Right lobe of liver (tissue), 6 donors: ENCODE measurements at regions not wholly inside any gene's neighbourhood (a gene's known extent, or its start where the extent isn't known, plus 50 kb on each side); places are given as distances from the start of the nearest gene placed in this dataset.
A peak's percentile ranks its signal among the peaks of the same experiment; 100 is the strongest.

ENCODE experiments used
- ATAC-seq, 4 donors: fragments of 200-7000 bp; cut with Tn5 transposase; one replicate each; pipeline ENCODE4 v1.9.1; 2020; ENCODE audit warnings: mild to moderate bottlenecking in 4 of 4, moderate library complexity in 4 of 4
- DNase-seq, 3 donors: peaks; one replicate each; pipeline ENCODE4 v3.0.0-alpha.2; 2020
- H3K27ac ChIP-seq, 3 donors: fragments of 200-600 bp; one replicate each; pipeline ENCODE4 v1.8.0; 2022
- H3K27me3 ChIP-seq, 2 donors: fragments of 200-600 bp; one replicate each; pipeline ENCODE4 v1.8.0; 2022
- H3K36me3 ChIP-seq, 4 donors: fragments of 200-600 bp; sonication (generic) in 1 of 4; one replicate each; pipeline versions ENCODE4 v1.5.1 to v1.8.0; 2017 to 2022; ENCODE audit warnings: control low read depth in 1 of 4
- H3K4me1 ChIP-seq, 4 donors: fragments of 200-600 bp; sonication (generic) in 1 of 4; one replicate each; pipeline versions ENCODE4 v1.5.1 to v1.8.0; 2017 to 2022; ENCODE audit warnings: control low read depth in 1 of 4
- H3K4me3 ChIP-seq, 3 donors: fragments of 200-600 bp; one replicate each; pipeline ENCODE4 v1.8.0; 2022
- H3K9me3 ChIP-seq, 4 donors: fragments of 200-600 bp; sonication (generic) in 1 of 4; one replicate each; pipeline versions ENCODE4 v1.5.1 to v1.8.0; 2017 to 2022; ENCODE audit warnings: control low read depth in 1 of 4
- POLR2A ChIP-seq: fragments of 450-650 bp; IDR thresholded peaks from one replicate; pipeline ENCODE4 v1.6.1; 2017; ENCODE audit warnings: antibody characterized with exemption, mild to moderate bottlenecking
- WGBS: methylation state at CpG from one replicate; pipeline ENCODE4 v1.1.6; 2018; ENCODE audit warnings: low coverage, low lambda C conversion rate; ENCODE audit not compliant: insufficient coverage; ENCODE audit errors: missing lambda C conversion rate; 5-methylcytosine and 5-hydroxymethylcytosine counted together
- intact Hi-C, 2 donors: fragments of 100-400 bp; cut with DNase I; formaldehyde crosslinking; loops; one replicate each; pipeline versions ENCODE4 v1.11.2 to v1.14.1; 2022
- TF ChIP-seq, protein P1 (sequence below), 4 donors: fragments of 200-600 bp in 3 of 4; fragments of 450-650 bp in 1 of 4; IDR thresholded peaks; one replicate each; pipeline versions ENCODE4 v1.5.1 to v1.8.0; 2016 to 2022; ENCODE audit warnings: antibody characterized with exemption in 4 of 4, mild to moderate bottlenecking in 2 of 4
- donor health status: DM: no; HTN: yes; CAD: no.
- donor health status: DM: no; HTN: no; CAD: no.
- donor health status: DM: no; HTN: no; CAD: no.
- donor health status: DM: no; HTN: yes; CAD: no.
- donor health status: DM: no; HTN: yes; CAD: no.

DNA sequence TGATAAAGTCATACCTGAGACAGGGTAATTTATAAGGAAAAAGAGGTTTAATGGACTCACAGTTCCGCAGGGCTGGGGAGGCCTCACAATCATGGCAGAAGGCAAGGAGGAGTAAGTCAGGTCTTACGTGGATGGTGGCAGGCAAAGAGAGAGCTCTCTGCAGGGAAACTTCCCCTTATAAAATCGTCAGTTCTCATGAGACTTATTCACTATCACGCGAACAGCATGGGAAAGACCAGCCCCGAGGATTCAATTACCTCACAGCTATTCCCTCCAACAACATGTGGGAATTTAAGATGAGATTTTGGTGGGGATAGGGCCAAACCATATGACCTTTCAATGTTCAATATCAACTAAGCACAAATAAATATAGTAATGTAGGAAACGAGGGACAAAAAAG lies 559.4 kb upstream of the KCND2 start:
- DNase-seq (no peak), ATAC-seq (no peak)
- no peaks in the 10 kb centered on the region for H3K9me3 ChIP-seq
- no peaks in the 10 kb centered on the region for H3K36me3 ChIP-seq
- 73% methylated on average over 7 of the region's 7 CpGs for WGBS
- no peak overlapping the region for H3K27ac ChIP-seq
- H3K4me1 ChIP-seq: no peaks in the 10 kb centered on the region
- H3K27me3 ChIP-seq: no peaks in the 10 kb centered on the region
- TF ChIP-seq, protein P1, sequence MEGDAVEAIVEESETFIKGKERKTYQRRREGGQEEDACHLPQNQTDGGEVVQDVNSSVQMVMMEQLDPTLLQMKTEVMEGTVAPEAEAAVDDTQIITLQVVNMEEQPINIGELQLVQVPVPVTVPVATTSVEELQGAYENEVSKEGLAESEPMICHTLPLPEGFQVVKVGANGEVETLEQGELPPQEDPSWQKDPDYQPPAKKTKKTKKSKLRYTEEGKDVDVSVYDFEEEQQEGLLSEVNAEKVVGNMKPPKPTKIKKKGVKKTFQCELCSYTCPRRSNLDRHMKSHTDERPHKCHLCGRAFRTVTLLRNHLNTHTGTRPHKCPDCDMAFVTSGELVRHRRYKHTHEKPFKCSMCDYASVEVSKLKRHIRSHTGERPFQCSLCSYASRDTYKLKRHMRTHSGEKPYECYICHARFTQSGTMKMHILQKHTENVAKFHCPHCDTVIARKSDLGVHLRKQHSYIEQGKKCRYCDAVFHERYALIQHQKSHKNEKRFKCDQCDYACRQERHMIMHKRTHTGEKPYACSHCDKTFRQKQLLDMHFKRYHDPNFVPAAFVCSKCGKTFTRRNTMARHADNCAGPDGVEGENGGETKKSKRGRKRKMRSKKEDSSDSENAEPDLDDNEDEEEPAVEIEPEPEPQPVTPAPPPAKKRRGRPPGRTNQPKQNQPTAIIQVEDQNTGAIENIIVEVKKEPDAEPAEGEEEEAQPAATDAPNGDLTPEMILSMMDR (IDR thresholded peaks at IDR 0.05): no peak
- no peak for TF ChIP-seq POLR2A
- intact Hi-C loops: no loop called here
- H3K4me3 ChIP-seq: no peak overlapping the region

DNA sequence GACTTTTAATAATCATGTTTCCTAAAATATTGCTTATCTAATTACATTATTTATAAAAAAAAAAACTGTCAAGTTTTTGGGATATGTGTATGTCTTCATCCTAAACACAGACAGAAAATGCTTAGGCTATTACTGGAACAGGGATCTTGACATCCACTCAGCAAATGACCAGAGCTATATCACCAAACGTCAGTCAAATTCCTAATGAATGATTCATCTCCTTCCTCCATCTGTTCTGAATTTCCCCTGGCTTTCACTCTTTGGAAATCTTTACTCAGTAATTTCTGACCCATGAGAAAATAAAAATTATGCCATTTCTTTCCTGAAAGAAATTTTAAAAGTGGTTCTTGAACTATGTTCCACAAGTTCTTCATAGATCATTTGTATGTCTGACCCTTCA lies 552.4 kb upstream of the KCND2 start:
- Histone ChIP-seq H3K36me3 (no peaks in the 10 kb centered on the region), H3K9me3 (no peaks in the 10 kb centered on the region), H3K4me1 (no peaks in the 10 kb centered on the region), H3K4me3 (no peak overlapping the region), H3K27me3 (no peaks in the 10 kb centered on the region), H3K27ac (no peak overlapping the region)
- 12% methylated on average over 1 of the region's 1 CpG for WGBS
- intact Hi-C loops: no loop called here
- ATAC-seq (no peak), DNase-seq (no peak)
- TF ChIP-seq POLR2A: no peak
- TF ChIP-seq, protein P1 (IDR thresholded peaks at IDR 0.05): no peak

- ATAC-seq (peak in 1 of 4 donors; percentile 20), DNase-seq (no peak)
- TF ChIP-seq, protein P1 (IDR thresholded peaks at IDR 0.05): no peak
- no peak for TF ChIP-seq POLR2A
- intact Hi-C loops: no loop called here
- H3K27me3 ChIP-seq: no peaks in the 10 kb centered on the region
- 42% methylated on average over 7 of the region's 13 CpGs for WGBS
- H3K4me1 ChIP-seq: no peaks in the 10 kb centered on the region
- H3K9me3 ChIP-seq: no peaks in the 10 kb centered on the region
- H3K36me3 ChIP-seq: no peaks in the 10 kb centered on the region
- H3K27ac ChIP-seq: no peak overlapping the region
- H3K4me3 ChIP-seq: no peak overlapping the region
Observed at GRCh38 chr7:119724041-119724792, 548.8 kb upstream of the KCND2 start.

DNA sequence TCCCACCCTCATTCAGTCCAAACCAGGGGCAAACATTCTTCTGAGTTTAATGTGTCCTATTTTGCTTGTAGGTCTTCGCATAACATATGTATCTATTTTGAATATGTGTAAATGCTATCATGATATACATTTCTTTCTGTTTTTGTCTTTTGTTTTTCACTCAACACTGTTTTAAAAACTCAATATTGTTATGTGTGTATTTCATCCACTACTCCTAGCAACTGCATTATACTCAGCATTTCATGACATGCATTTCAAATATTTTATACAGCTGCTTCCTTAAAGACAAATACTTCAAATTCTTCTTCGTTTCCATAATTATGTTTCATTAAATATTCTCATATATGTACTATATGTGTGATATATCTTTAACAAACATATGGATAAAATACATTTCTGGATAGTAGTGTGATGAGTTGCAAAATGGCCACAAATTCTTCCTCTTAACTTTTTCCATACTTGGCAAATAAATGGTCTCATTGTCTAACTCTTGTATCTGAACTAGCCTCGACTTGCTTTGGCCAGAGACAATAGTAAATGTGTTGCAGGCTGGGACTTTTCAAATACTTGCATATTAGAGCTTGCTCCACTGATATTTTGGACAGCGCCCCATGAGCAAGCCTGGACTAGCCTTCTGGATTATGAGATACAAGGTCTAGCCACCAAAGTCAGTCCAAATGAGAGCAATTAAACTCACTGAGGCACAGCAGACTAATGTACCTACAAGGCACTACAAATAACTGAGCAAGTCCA lies 539.7 kb upstream of the KCND2 start:
- intact Hi-C loops: no loop called here
- no peaks in the 10 kb centered on the region for H3K4me1 ChIP-seq
- ATAC-seq: no peak
- H3K9me3 ChIP-seq: no peaks in the 10 kb centered on the region
- H3K36me3 ChIP-seq: no peaks in the 10 kb centered on the region
- H3K4me3 ChIP-seq: no peak overlapping the region
- no peak overlapping the region for H3K27ac ChIP-seq
- 47% methylated on average over 4 of the region's 4 CpGs for WGBS
- no peak for DNase-seq
- no peaks in the 10 kb centered on the region for H3K27me3 ChIP-seq
- TF ChIP-seq, protein P1 (IDR thresholded peaks at IDR 0.05): no peak
- TF ChIP-seq POLR2A: no peak
